Smooth muscle cell (in vitro differentiated cells): ENCODE measurements at regions not wholly inside any gene's neighbourhood (a gene's known extent, or its start where the extent isn't known, plus 50 kb on each side); places are given as distances from the start of the nearest gene placed in this dataset.

ENCODE experiments used
- DNase-seq: peaks from one replicate; lab custom pipeline; 2025; ENCODE audit not compliant: unreplicated experiment; lab: John Stamatoyannopoulos, UW
- H2AFZ ChIP-seq: fragments of 200-600 bp; sonication (generic); 2 replicates; pipeline ENCODE4 v1.6.0; 2016; ENCODE audit warnings: antibody characterized with exemption, low read depth, mild to moderate bottlenecking
- H3F3A ChIP-seq: fragments of 200-600 bp; sonication (generic); 2 replicates; pipeline ENCODE4 v1.6.0; 2017; ENCODE audit warnings: antibody characterized with exemption, low read depth
- H3K27ac ChIP-seq: fragments of 200-600 bp; sonication (generic); 2 replicates; pipeline ENCODE4 v1.5.1; 2016; ENCODE audit warnings: low read depth, mild to moderate bottlenecking
- H3K27me3 ChIP-seq: fragments of 200-600 bp; sonication (generic); 2 replicates; pipeline ENCODE4 v1.6.1; 2016; ENCODE audit warnings: low read depth, mild to moderate bottlenecking
- H3K36me3 ChIP-seq: fragments of 200-600 bp; sonication (generic); 2 replicates; pipeline ENCODE4 v1.5.1; 2016; ENCODE audit warnings: low read depth
- H3K4me1 ChIP-seq: fragments of 200-600 bp; sonication (generic); 2 replicates; pipeline ENCODE4 v1.5.1; 2016; ENCODE audit warnings: low read depth
- H3K4me2 ChIP-seq: fragments of 200-600 bp; sonication (generic); 2 replicates; pipeline ENCODE4 v1.6.0; 2016; ENCODE audit warnings: mild to moderate bottlenecking
- H3K4me3 ChIP-seq: fragments of 200-600 bp; sonication (generic); 2 replicates; pipeline ENCODE4 v1.5.1; 2016; ENCODE audit warnings: mild to moderate bottlenecking
- H3K79me2 ChIP-seq: fragments of 200-600 bp; sonication (generic); 2 replicates; pipeline ENCODE4 v1.6.0; 2016; ENCODE audit warnings: low read depth, mild to moderate bottlenecking
- H3K9ac ChIP-seq: fragments of 200-600 bp; sonication (generic); 2 replicates; pipeline ENCODE4 v1.6.0; 2016; ENCODE audit warnings: low read depth
- H3K9me3 ChIP-seq: fragments of 200-600 bp; sonication (generic); replicated peaks from 2 replicates; pipeline ENCODE4 v1.5.1; 2016; ENCODE audit warnings: low read depth
- H4K20me1 ChIP-seq: fragments of 200-600 bp; sonication (generic); 2 replicates; pipeline ENCODE4 v1.6.0; 2016; ENCODE audit warnings: low read depth
- WGBS: methylation state at CpG from one replicate; pipeline ENCODE4 v1.1.7; 2016; ENCODE audit warnings: low lambda C conversion rate; 5-methylcytosine and 5-hydroxymethylcytosine counted together
- TF ChIP-seq, protein P1 (sequence below): fragments of 200-600 bp; sonication (generic); IDR thresholded peaks from 2 replicates; pipeline ENCODE4 v1.5.1; 2017; ENCODE audit warnings: borderline replicate concordance, mild to moderate bottlenecking, antibody characterized with exemption; ENCODE audit not compliant: insufficient read depth, poor library complexity, severe bottlenecking

DNA sequence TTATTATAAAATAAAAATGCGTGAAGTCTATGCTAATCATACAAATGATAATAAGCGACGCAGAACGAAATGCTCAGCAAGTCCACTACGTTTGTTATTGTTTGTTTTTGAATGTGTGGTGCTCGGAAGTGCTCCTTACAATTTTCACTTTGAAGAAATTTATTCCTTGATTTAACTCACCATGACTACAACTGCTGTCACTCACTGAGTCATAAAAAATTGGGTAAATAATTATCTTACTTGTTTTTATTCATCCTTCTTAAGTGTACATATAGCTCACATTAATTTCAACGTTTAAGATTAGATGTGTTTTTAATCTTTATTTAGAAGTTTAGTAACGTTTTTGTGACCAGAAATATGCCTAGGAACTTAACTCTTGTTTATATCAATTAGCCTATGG is 66.7 kb upstream of the NANOGP8 start:
- H3K27me3 ChIP-seq = no peaks in the 10 kb centered on the region
- H3F3A ChIP-seq = no peaks in the 10 kb centered on the region
- WGBS = 93% methylated on average over 8 of the region's 8 CpGs
- H3K9ac ChIP-seq = no peak overlapping the region
- H3K9me3 ChIP-seq = no peaks in the 10 kb centered on the region
- no peaks in the 10 kb centered on the region for H3K4me1 ChIP-seq
- no peak overlapping the region for H3K4me2 ChIP-seq
- H3K4me3 ChIP-seq = no peak overlapping the region
- TF ChIP-seq, protein P1, sequence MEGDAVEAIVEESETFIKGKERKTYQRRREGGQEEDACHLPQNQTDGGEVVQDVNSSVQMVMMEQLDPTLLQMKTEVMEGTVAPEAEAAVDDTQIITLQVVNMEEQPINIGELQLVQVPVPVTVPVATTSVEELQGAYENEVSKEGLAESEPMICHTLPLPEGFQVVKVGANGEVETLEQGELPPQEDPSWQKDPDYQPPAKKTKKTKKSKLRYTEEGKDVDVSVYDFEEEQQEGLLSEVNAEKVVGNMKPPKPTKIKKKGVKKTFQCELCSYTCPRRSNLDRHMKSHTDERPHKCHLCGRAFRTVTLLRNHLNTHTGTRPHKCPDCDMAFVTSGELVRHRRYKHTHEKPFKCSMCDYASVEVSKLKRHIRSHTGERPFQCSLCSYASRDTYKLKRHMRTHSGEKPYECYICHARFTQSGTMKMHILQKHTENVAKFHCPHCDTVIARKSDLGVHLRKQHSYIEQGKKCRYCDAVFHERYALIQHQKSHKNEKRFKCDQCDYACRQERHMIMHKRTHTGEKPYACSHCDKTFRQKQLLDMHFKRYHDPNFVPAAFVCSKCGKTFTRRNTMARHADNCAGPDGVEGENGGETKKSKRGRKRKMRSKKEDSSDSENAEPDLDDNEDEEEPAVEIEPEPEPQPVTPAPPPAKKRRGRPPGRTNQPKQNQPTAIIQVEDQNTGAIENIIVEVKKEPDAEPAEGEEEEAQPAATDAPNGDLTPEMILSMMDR = no peak
- H2AFZ ChIP-seq = no peak overlapping the region
- no peak overlapping the region for H3K27ac ChIP-seq
- no peaks in the 10 kb centered on the region for H3K36me3 ChIP-seq
- no peak for DNase-seq
- no peaks in the 10 kb centered on the region for H4K20me1 ChIP-seq
- H3K79me2 ChIP-seq = no peaks in the 10 kb centered on the region

DNA sequence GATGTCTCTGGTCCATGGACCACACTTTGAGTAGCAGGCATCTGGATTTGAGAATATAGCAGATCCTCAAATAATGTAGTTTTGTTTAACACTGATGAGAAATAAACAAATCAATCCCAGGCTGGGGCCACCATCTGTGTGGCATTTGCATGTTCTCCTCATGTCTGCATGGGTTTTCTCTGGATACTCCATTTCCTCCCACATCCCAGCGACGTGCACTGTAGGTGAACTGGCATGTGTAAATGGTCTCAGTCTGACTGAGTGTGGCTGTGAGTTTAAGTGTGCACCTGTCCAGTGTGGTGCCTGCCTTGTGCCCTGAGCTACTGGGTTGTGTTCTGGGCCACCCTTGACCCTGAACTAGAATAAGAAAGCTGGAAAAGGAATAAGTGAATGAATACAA is 66.3 kb upstream of the NANOGP8 start:
- H2AFZ ChIP-seq = no peak overlapping the region
- H3K36me3 ChIP-seq = no peaks in the 10 kb centered on the region
- H3K27me3 ChIP-seq = no peaks in the 10 kb centered on the region
- H3K79me2 ChIP-seq = no peaks in the 10 kb centered on the region
- no peaks in the 10 kb centered on the region for H3F3A ChIP-seq
- no peaks in the 10 kb centered on the region for H3K9me3 ChIP-seq
- 96% methylated on average over 2 of the region's 2 CpGs for WGBS
- no peak for DNase-seq
- no peak overlapping the region for H3K9ac ChIP-seq
- TF ChIP-seq, protein P1 = no peak
- no peaks in the 10 kb centered on the region for H4K20me1 ChIP-seq
- no peaks in the 10 kb centered on the region for H3K4me1 ChIP-seq
- no peak overlapping the region for H3K4me3 ChIP-seq
- H3K27ac ChIP-seq = no peak overlapping the region
- H3K4me2 ChIP-seq = no peak overlapping the region

DNA sequence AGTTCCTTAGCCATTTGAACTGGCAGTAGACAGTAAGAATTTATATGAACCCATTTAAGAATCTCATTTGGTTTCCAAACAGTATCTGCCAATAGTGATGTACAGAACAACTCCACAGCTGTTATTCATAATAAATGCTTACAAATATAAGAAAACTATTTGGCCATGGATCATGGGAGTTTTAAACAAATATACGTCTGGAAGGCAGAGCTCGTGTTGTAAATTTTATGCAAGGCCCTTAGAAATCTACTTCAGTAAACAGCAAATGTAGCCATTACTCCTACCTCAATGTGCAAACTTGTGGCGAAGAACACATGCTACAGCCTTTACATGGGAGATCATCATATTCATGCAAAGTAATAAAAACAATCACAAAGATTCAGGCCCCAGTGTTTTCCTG is 65.3 kb upstream of the NANOGP8 start:
- 84% methylated on average over 3 of the region's 3 CpGs for WGBS
- Histone ChIP-seq H2AFZ (no peak overlapping the region), H3K9ac (no peak overlapping the region), H4K20me1 (no peaks in the 10 kb centered on the region), H3F3A (no peaks in the 10 kb centered on the region), H3K79me2 (no peaks in the 10 kb centered on the region), H3K4me1 (no peaks in the 10 kb centered on the region), H3K27ac (no peak overlapping the region), H3K4me3 (no peak overlapping the region), H3K36me3 (no peaks in the 10 kb centered on the region), H3K27me3 (no peaks in the 10 kb centered on the region), H3K4me2 (no peak overlapping the region), H3K9me3 (no peaks in the 10 kb centered on the region)
- TF ChIP-seq, protein P1 = no peak
- DNase-seq = no peak

DNA sequence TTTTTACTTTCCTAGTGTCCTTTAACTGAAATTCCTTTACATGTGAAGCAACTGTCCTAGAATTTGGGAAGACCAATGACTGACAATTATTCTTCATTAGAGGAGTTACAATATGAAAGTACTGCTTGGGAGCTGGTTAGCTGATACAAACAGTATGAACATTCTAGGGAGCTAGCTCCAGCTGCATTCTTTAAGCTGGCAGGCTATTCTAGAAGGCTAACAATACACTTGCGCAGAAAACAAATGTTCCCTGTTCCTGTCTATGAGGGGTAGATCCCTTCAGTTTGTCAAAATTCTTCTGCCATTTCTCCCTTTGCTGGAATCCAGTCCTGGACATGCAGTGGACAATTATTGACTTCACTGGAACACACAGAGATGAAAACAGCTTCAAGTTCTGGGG is 60.2 kb upstream of the NANOGP8 start:
- H3K4me1 ChIP-seq = peaks cover 9% of the 10 kb centered on the region
- no peaks in the 10 kb centered on the region for H4K20me1 ChIP-seq
- H3K27ac ChIP-seq = no peak overlapping the region
- H3K27me3 ChIP-seq = no peaks in the 10 kb centered on the region
- H3K4me3 ChIP-seq = no peak overlapping the region
- H2AFZ ChIP-seq = no peak overlapping the region
- H3K9ac ChIP-seq = no peak overlapping the region
- TF ChIP-seq, protein P1 = no peak
- H3K79me2 ChIP-seq = no peaks in the 10 kb centered on the region
- no peak for DNase-seq
- H3K36me3 ChIP-seq = no peaks in the 10 kb centered on the region
- no peaks in the 10 kb centered on the region for H3K9me3 ChIP-seq
- H3K4me2 ChIP-seq = no peak overlapping the region
- 97% methylated on average over 1 of the region's 1 CpG for WGBS
- H3F3A ChIP-seq = no peaks in the 10 kb centered on the region
